ENCODE measurements at regions not wholly inside any gene's neighbourhood (a gene's known extent, or its start where the extent isn't known, plus 50 kb on each side); places are given as distances from the start of the nearest gene placed in this dataset.

- TF ChIP-seq FOS (IDR thresholded peaks at IDR 0.05; ENCODE audit: borderline replicate concordance, insufficient read depth, low read length): no peak
- no peak for TF ChIP-seq JUN (IDR thresholded peaks at IDR 0.05; ENCODE audit: borderline replicate concordance, insufficient read depth, insufficient read length, low read depth)
- TF ChIP-seq MYC (IDR thresholded peaks at IDR 0.05; ENCODE audit: low read depth, low read length): no peak
- no peak for TF ChIP-seq GATA2 (IDR thresholded peaks at IDR 0.05; ENCODE audit: insufficient read depth, insufficient read length, low read depth, low read length)
- TF ChIP-seq POLR2A (IDR thresholded peaks at IDR 0.05; ENCODE audit: low read depth, low read length): no peak
- no peak for TF ChIP-seq POLR2AphosphoS5 (IDR thresholded peaks at IDR 0.05; ENCODE audit: insufficient read depth, low read depth, low read length)
- TF ChIP-seq CTCF (IDR thresholded peaks at IDR 0.05; ENCODE audit: extremely low read depth in 1 of 2, insufficient read depth in 1 of 2, low read depth in 1 of 2, low read length in 2 of 2): no peak
- TF ChIP-seq EZH2 (IDR thresholded peaks at IDR 0.05; ENCODE audit: borderline replicate concordance, low read depth, low read length, severe bottlenecking): no peak
- no peak for TF ChIP-seq MAX (IDR thresholded peaks at IDR 0.05; ENCODE audit: insufficient read depth, insufficient read length)
- H3K4me1 ChIP-seq (ENCODE audit: control insufficient read depth, extremely low read depth, insufficient read depth, low read length): peaks cover under 1% of the 10 kb centered on the region
- no peak overlapping the region for H2AFZ ChIP-seq (ENCODE audit: low read depth, low read length)
- H3K27ac ChIP-seq (ENCODE audit: insufficient read depth, low read depth, low read length): no peak overlapping the region
- no peaks in the 10 kb centered on the region for H3K27me3 ChIP-seq (ENCODE audit: control insufficient read depth in 2 of 2, insufficient read depth in 2 of 2, low read length in 2 of 2)
- no peaks in the 10 kb centered on the region for H4K20me1 ChIP-seq (replicated peaks; ENCODE audit: control insufficient read depth, extremely low read depth, insufficient read depth, low read length)
- intact Hi-C loops (cut with micrococcal nuclease) (no loop called here), dilution Hi-C loops (cut with MboI; ENCODE audit: extremely low pct_ligation_motif_present, low sequenced_read_pairs) (no loop called here)
- no peak for DNase-seq (ENCODE audit: low read depth, low spot score)
- H3K9ac ChIP-seq (replicated peaks; ENCODE audit: extremely low read depth, insufficient read depth, low read length): no peak overlapping the region
- H3K36me3 ChIP-seq (ENCODE audit: control insufficient read depth in 2 of 2, extremely low read depth in 1 of 2, insufficient read depth in 2 of 2, low read length in 2 of 2): no peaks in the 10 kb centered on the region
- no peak overlapping the region for H3K4me3 ChIP-seq (replicated peaks in 1 of 3; ENCODE audit: insufficient read depth in 1 of 3, low read depth in 1 of 3, low read length in 3 of 3)
- no peaks in the 10 kb centered on the region for H3K9me1 ChIP-seq (replicated peaks; ENCODE audit: control insufficient read depth, extremely low read depth, insufficient read depth, low read length)
- BruUV-seq (replicated peaks): no TSS peak
- H3K79me2 ChIP-seq (ENCODE audit: control insufficient read depth, insufficient read depth, low read length): no peaks in the 10 kb centered on the region
- no peaks in the 10 kb centered on the region for H3K9me3 ChIP-seq (replicated peaks; ENCODE audit: control insufficient read depth, insufficient read depth, low read length)
- CTCF ChIA-PET: interaction anchor here (0.9 kb wide), 1 partner anchor 9 kb away, joined by 3 read pairs; no protein-coding TSS in a partner anchor
- POLR2A ChIA-PET: no interaction called here
- FAIRE-seq: no peak
- H3K4me2 ChIP-seq (ENCODE audit: insufficient read depth, low read length): no peak overlapping the region
These were observed 523.0 kb upstream of the NBEA start for GRCh38 chr13:34419025-34419424.
